HG02870 (cell line): ENCODE measurements at regions not wholly inside any gene's neighbourhood (a gene's known extent, or its start where the extent isn't known, plus 50 kb on each side); places are given as distances from the start of the nearest gene placed in this dataset.

ENCODE experiments used
- ATAC-seq: cut with Tn5 transposase; IDR thresholded peaks from one replicate; pipeline ENCODE4 v1.9.1; 2021; ENCODE audit warnings: mild to moderate bottlenecking, moderate library complexity; ENCODE audit not compliant: unreplicated experiment

DNA sequence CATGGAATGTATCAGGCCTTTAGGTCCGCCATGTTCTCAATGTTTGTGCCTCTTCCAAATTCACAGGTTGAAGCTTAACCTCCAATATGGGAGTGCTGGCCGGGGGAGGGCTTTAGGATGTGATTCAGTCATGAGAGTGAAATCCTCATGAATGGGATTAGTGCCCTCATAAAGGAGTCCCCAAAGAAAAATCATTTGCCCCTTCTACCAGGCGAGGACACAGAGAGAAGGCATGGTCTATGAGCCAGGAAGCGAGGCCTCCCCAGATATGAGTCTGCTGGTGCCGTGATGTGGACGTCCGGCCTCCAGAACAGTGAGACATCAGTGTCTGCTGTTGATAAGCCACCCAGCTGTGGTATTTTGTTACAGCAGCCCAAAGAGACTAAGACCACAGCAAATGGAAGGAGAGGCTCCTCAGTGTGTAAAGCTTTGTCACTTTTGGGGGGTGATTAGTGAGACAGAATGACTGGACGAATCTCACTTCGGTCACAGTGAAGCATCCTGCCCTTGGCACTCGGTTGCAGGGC is 231.3 kb upstream of the KLF6 start:
- ATAC-seq: no peak

DNA sequence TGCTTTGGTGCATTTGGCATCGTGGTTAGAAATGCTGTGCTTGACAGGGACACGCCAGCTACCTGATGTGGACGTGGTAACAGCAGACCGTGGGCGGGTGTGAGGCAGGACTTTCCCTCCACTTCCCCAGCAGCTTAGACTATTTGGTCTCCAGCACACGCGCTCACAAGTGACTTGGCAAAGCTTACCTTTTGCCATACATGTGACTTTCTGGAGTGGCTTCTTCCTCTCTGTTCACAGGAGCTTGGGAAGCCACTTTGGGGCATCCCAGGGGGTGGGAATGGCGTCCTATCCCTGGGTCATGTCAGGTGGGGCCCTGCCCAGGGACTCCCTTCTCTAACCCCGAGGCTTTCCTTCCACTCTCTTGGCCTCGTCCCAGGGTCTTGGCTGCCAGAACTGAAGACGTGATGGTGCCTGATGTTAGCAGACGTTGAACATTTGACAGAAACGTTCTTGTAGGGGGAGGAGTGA is 228.7 kb upstream of the KLF6 start:
- ATAC-seq: peak; percentile 74

DNA sequence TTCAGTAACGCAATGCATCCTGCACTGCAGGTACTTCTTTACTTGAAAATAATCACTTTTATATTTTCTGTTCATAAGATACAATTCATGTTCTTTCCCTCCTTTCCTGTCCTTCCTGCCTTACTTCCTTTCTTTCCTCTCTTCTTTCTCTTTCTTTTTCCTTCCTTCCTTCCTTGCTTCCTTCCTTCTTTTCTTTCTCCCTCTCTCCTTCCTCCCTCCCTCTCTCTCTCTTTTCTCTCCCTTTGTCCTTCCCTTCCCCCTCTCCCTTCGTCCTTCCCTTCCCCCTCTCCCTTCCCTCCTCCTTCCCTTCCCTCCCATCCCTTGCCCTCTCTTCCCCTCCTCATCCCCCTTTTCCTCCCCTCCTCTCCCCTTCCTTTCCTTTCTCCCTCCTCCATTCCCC is 227.8 kb upstream of the KLF6 start:
- no peak for ATAC-seq

DNA sequence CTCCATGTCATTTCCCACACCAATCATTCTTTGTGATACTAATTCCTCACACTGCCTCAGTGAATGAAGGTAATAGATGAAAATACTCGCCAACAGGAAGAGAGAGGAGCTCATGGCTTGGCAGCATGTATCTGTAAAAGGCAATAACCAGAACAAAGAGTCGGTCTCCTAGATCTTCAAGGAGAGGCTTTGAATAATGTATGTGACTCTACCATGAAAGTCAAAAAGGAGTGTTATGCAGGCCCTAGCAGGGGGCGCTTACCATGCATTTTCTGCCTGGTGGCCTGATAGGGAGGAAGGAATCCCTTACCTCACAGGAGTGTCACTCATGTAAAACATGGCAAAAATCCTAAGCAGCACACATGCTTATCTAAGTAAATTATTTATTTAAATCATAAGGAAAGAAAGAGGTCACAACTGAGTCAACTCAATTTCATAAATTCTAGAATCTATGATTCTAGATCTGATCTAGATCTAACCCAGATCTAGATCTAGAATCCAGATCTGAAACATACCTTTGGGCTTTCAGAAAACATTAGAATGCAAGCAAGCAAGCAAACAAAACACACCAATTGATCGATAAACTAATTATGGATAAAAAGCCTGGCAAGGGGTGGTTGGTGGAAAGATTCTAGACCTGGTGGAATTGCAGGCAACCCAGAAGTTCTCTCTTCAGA is 226.3 kb upstream of the KLF6 start:
- no peak for ATAC-seq

DNA sequence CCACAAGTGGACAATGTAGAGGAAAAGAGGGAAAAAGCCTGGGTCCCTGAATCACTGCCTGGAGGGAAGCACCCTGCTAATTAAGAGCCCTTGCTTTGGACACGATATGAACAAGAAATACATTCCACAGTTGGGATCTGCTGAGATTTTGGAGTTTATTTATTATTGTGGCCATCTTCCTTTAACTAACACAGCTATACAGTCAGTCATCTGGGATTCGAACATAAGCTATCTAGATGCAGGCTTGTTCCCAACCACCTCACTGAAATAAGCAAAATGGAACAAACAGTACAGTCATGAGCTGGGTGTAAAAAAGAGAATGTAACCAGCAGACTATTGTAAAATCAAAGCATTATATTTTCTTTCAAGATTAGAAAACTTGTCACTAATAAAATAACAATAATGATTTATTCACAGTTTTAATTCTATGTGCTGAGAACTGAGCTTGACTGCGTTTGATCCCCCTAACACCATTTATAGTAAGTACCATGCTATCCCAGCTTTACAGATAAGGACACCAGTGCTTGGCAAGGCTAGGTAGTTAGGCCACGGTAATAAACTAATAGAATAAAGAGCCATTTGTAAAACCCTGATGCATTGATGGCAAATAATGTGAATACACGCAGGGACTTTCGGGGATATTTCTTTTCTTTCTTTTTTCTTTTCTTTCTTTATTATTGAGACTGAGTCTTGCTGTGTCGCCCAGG is 223.8 kb upstream of the KLF6 start:
- ATAC-seq: no peak

DNA sequence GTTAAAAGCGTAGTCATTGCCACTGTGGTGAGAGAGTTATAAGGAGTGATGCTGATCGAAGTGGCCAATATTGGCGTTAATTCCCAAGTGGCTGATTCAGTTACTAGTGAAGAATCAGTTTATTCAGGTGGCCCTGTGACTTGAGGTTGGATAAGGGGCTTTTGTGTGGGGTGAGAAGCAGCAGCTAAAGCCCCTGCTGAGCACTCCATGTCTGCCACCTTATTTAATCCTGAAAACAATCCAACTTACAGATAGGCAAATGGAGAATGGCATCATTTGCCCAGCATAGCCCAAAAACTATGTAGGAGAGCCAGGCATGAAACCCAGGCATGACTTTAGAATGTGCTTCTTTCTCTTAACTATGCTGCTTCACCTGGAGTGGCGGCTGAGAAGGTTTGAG is 222.8 kb upstream of the KLF6 start:
- no peak for ATAC-seq

DNA sequence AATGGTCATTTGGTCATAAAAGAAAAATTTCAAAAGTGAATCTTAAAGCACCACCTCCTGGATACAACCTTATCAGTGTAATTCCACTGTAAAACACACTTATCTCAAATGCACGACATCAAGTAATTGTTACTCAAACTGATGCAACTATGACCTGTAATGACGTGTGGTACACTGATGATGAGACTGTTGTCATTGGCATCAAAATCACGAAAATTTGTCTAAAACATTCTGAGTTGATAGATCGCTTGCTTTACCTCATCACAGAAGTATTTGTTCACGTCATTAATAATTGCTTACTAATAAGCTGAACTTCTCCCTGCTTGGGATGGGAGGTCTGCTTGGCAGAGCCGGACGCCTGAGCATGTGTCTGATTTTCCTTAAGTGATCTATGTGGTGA is 221.8 kb upstream of the KLF6 start:
- ATAC-seq: no peak

DNA sequence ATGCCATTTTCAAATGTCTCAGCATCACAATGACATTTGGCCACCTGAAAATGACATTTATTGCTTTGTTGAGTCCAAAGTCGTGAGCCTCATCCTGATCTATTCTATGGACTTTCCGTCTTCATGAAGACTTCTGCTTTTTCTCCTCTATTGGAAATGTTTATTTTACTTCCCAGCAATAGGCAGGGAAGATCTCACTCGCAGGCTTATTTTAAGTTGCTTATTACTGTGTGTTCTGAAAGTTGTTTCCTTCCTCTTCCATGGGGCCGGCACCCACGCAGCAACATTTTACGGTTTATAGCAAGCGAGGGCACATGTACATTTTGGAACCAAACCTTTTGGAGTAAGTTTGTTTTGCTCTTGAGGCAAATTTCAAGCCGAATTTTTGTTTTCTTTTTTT is 221.0 kb upstream of the KLF6 start:
- ATAC-seq: no peak

DNA sequence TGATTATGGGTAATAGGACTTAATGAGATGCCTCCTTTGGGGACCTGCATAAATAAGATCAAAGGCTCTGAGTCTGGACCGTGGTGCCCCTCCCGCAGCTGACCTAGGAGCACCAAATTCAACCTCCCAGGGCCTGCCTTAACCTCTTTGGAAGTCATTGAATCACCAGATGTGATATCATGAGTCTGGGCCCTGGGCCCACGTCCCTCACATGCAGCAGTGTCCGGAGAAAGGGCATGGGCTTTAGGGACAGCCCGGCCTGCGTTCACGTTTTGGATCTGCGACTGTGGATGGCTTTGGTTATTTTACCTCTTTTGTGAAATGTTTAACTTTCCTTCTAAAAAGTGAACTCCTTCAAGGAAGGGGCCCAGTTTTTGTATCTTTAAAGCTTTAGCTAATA is 220.0 kb upstream of the KLF6 start:
- no peak for ATAC-seq

DNA sequence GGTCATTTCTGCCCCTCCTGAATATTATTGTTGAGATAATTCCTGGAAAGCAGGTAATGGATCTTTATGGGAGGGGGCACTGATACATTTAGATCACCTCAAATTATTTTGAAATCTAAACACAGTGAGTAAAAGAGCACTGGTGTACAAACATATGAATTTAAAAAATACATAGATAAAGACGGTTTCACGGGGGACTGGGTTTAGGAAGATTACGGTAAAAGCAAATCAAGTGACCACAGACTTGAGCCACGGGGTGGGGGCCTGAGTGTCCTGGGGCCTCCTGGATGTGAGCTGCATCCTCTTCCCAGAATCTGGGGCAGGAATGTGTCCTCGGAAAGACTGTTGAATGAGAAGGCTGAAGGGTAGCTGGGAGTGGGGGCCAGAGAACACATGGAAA is 219.1 kb upstream of the KLF6 start:
- ATAC-seq: no peak

DNA sequence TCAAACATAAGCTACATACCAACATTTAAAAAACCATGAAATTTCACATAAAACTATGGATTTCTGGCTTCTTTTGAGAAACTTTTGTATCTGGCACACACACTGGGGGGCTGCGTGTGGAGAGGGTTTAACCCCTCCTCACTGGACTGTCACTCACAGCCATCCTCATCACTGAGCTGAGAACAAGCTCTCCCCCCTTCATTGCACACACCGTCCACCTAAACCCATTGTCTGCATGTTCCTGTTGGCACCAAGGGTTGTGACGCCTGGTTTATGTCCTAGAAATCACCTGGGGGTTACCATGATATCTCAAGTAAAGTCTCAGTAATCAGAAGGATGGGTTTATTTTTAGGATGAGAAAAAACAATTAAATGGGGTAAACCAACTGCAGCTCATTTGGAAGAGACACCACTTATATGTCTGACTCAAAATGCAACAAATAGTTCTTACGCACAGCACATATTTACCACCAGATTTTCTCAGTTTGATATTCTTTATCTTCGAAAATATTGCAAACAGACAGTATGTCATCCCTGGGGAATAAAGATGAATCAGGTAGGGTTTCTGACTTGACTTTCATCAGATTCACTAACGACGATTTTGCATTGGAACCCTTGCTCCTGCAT is 218.5 kb upstream of the KLF6 start:
- ATAC-seq: no peak

DNA sequence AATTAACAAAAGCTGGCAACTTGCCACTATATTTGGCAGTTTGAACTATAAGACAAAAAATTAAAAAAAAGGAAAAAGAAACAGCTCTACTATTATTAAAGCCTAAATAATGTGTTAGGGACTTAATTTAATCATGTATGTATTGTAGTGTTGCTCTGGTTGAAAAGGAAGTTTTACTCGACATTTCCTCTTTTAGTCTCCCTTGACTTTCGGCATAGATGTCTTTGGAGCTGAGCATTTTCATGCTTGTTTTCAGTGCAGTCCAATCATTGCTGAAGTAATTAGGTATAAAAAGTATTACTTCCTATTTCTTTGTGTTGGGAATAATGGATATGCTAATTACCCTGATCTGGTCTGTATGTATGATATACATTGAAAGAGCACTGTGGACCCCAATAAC is 216.8 kb upstream of the KLF6 start:
- ATAC-seq: no peak

DNA sequence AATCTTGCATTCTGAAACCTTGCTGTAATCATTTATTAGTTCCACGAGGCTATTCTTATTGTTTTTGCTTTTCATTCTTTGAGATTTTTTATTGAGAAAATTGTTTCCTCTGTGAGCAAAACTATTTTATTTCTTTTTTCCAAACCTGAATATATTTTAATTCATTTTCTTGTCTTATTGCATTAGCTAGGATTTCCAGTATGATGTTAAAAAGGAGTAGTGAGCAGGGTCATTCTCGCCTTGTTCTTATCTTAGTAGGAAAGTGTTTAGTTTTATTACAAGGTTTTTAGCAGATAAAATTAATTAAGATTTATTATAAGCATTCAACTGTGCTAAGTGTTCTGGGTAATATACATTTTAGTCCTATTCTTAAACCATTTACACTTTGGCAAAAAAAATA is 214.6 kb upstream of the KLF6 start:
- no peak for ATAC-seq

DNA sequence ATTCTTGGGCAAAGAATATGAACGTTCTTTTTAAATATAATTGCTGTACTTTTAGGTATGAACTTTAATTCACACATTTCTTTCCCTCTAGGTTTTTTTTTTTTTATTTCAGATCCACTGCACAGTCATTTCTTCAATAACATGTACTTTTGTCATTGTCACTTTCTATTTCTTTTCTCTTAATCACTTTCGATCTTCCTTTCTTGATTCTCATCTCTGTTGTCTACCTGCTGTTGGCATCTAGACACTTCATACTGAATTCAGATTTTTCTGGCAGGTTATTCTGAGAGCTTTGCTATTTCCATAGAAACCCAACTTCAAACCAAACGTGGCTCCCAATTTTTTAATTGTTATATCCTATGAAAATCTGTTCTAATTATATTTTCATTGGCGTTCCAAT is 211.7 kb upstream of the KLF6 start:
- ATAC-seq: no peak

DNA sequence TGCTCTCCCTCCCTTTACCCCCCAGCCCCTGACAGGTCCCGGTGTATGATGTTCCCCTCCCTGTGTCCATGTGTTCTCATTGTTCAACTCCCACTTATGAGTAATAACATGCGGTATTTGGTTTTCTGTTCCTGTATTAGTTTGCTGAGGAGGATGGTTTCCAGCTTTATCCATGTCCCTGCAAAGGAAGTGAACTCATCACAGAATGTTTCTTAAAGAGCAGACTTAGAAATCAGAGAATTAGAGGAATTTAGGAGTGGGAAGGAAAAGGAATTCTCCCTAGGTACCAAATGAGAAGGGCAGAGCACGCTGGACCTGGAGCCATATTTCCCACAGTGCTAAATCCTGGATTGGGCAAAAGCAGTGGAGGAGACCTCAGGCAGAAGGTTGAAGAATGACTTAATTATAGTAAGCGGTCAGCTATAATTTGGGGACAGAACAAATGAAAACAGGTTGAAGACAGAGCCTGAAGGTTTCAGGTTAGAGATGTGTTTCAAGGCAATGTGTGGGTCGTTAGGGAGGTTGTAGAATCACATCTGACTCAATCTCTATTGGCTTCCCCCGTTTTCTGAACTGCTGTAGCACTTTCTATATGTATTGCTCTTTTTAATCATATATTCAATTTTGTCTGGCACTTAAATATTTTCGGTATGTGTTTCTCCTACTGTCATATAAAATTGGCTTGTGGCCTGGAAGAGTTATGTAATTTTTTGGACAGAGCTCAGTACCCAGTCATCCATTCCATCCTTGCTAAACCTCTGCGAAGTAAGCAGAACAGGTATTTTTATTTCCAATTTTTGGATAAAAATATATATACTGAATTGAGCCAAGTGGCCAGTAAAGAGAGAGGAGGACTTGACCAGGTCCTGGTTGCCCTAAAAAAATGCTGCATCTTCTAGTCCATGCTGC is 210.5 kb upstream of the KLF6 start:
- ATAC-seq: no peak

DNA sequence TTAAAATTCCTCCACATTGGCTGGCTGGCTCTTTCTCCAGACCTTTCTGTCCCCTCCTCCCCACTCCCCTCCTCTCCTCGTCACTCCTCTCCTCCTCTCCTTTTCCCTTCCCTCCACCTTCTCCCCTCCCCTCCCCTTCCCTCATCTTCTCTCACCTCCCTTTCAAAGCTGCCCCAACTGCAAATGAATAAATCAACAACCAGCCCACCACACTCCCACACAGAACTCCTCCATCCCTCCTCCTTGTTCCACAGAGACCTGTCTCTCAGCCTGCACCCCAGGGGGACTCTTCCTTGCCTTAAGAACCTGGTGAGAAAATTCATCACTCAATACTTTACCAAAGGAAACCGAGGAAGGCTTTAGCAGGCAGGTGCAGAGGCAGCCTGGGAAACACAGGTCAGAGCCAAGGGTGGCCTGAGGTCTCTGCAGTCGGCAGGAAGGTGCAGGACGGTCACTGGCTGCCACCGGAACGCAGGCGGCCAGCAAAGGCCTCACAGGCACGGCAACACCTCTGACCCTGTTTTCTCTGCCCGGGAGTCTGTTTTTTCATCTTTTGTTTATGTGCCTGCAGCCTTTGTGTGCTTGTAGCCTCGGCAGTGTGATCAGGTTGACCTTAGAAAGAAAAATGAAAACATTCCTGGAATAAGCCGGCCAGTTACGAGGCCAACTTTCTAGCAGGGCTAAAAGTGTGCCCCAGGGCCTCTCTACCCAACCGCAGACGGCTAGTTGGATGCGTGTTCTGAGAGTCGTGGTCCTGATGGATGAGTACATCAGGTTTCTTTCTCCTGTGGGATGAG is 207.6 kb upstream of the KLF6 start:
- ATAC-seq: no peak

DNA sequence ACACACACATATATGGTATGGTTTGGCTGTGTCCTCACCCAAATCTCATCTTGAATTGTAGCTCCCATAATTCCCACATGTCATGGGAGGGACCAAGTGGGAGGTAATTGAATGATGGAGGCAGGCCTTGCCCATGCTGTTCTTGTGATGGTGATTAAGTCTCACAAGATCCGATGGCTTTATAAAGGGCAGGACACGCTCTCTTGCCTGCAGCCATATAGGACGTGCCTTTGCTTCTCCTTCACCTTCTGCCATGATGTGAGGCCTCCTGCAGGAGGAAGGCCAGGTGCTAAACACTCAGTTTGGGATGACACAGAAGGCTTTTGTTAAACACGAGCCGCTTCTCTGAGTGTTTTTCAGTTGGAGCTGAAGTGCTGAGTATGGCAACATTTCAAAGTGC is 205.3 kb upstream of the KLF6 start:
- no peak for ATAC-seq

DNA sequence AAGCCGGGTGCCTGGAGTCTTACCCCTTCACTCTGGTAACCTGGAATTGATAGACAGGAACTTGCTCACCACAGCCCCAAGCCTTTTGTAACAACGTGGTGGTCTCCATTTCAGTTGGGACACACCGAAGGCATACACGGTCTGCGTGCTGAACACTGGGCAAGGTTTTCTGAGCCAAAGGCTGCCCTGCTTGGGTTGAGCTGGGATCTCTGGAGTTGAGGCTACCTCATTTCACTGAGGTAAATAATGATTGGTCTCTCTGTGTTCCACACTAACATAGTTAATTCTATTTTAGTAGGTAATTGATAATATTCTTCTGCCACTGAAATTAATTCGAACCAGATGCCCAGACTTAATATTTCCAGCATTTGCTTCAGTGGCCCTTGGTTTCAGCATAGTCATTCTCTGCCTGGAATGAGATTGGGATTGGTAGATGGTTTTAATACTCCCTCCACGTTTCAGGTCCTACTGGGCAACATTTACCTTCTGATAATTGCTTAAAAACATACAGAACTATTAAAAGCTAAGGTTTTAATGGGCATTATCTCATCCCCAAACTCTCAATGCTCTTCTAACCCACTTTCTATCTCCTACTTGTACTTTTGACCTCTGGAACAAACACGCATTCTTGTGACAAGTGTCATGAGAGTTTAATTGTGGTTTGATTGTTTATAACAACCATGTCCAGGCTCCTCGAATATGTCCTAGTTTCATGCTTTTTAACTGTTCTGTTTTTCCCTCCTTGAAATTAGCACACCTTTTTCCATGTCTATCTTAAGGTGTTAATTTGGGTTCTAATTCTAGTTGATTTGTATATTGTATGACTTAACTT is 202.3 kb upstream of the KLF6 start:
- ATAC-seq: no peak

DNA sequence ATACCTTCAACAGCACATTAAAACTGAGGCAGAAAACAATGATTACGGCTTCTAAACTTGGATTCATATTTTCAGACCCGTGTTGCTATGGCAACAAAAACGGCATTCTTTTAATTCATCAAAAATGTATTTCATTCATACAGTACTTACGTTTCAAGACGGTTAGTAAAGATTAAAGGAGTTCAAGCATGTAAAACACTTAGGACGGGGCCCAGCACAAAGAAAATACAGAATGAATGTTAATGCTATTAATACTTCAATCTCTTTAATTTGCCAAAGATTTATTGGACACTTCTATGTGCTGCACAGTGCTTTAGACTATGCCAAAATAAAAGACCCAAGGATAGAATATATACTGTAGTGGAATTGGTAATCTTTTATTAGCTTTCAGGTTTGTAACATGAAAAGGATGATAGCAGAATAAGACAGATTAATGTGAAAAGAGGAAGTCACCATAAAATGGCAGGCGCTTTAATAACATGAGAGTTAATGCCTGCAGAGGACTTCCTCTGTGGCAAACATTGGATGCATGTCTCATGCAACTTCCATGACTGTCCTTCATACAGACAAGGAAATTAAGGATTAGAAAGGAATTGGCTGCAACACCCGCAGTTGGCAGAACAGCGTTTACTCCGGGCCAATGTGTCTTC is 201.6 kb upstream of the KLF6 start:
- no peak for ATAC-seq
